GM12878 (cell line): ENCODE measurements at regions not wholly inside any gene's neighbourhood (a gene's known extent, or its start where the extent isn't known, plus 50 kb on each side); places are given as distances from the start of the nearest gene placed in this dataset.

ENCODE experiments used
- BHLHE40 ChIP-seq, 2 experiments: fragments of 450-650 bp in 1 of 2; IDR thresholded peaks; 2 replicates each; pipeline ENCODE4 v1.6.1; 2011 to 2017; ENCODE audit warnings: low read depth in 2 of 2, borderline replicate concordance in 1 of 2, improper control_type of control experiment in 1 of 2, low read length in 1 of 2, mild to moderate bottlenecking in 1 of 2
- CREB1 ChIP-seq: IDR thresholded peaks from 2 replicates; pipeline ENCODE4 v1.6.1; 2012; ENCODE audit warnings: low read depth, mild to moderate bottlenecking, inconsistent platforms
- EZH2 ChIP-seq: IDR thresholded peaks from 2 replicates; pipeline ENCODE4 v1.6.1; 2012; ENCODE audit warnings: low read depth, mild to moderate bottlenecking, control low read depth, inconsistent platforms, low read length, borderline replicate concordance; ENCODE audit not compliant: control insufficient read depth
- KDM1A ChIP-seq: fragments of 200-600 bp; sonication (generic); IDR thresholded peaks from 2 replicates; pipeline ENCODE4 v1.6.1; 2016; ENCODE audit warnings: borderline replicate concordance
- NBN ChIP-seq: fragments of 450-650 bp; IDR thresholded peaks from 2 replicates; pipeline ENCODE4 v1.6.1; 2016
- PML ChIP-seq: IDR thresholded peaks from 2 replicates; pipeline ENCODE4 v1.6.1; 2012; ENCODE audit warnings: low read length, inconsistent platforms
- POLR2A ChIP-seq: IDR thresholded peaks from 2 replicates; pipeline ENCODE4 v1.6.1; 2011; ENCODE audit warnings: low read depth, mild to moderate bottlenecking, low read length
- POLR2AphosphoS5 ChIP-seq: IDR thresholded peaks from 2 replicates; pipeline ENCODE4 v1.6.1; 2011; ENCODE audit warnings: mild to moderate bottlenecking, low read length, inconsistent platforms
- RELA ChIP-seq: fragments of 450-650 bp; IDR thresholded peaks from 2 replicates; pipeline ENCODE4 v1.8.0; 2014; ENCODE audit warnings: borderline replicate concordance; ENCODE audit not compliant: partially characterized antibody
- TARDBP ChIP-seq: IDR thresholded peaks from 2 replicates; pipeline ENCODE4 v1.6.1; 2016; ENCODE audit warnings: borderline replicate concordance
- TF ChIP-seq, protein P1 (sequence below): fragments of 450-650 bp; IDR thresholded peaks from 2 replicates; pipeline ENCODE4 v1.6.1; 2017; ENCODE audit warnings: mild to moderate bottlenecking
- TF ChIP-seq, protein P2 (sequence below): IDR thresholded peaks from 2 replicates; pipeline ENCODE4 v1.6.1; 2012; ENCODE audit warnings: mild to moderate bottlenecking, low read depth, low read length
- TF ChIP-seq, protein P3 (sequence below): fragments of 450-650 bp; IDR thresholded peaks from 2 replicates; pipeline ENCODE4 v1.6.1; 2018; ENCODE audit warnings: borderline replicate concordance, mild to moderate bottlenecking; ENCODE audit not compliant: partially characterized antibody
- TF ChIP-seq, protein P4 (sequence below): IDR thresholded peaks from 2 replicates; pipeline ENCODE4 v1.6.1; 2012; ENCODE audit warnings: low read depth, low read length, improper control_type of control experiment

DNA sequence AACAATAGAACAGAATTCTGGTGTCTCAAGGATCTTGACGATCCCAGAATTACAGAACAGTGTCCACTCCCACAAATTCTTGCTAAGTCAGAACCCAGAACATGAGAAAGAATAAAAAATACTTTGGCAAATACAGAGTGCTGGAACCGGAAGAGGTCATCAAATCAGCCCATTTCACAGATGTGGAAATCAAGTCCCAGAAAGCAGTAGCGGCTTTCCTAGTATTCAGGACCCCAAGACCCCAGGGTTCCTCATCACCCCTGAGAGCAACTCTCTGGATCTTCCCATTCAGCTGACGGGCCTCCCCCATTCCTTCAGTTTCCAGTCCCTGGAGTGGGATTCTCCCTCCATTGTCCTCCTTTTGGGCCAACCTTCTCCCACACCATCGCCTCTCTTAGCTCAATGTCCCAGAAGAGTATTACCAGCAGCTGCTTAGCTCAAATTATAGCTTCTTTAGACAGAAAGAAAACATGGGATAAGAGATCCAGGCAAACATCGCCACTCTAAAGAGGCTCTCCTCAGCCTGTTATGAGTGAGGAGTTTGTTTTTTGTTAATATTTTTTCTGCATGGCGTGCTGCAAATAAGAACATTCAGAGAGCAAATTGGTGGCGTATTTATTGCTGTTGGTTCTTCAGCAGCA, 268.3 kb downstream of the MN1 start:
- TF ChIP-seq NBN (no peak), POLR2A (no peak), POLR2AphosphoS5 (no peak), EZH2 (no peak), BHLHE40 (IDR thresholded peaks at IDR 0.05; ENCODE audit: borderline replicate concordance in 1 of 2, low read depth in 2 of 2, low read length in 1 of 2) (no peak), CREB1 (no peak), KDM1A (no peak), RELA (no peak), TARDBP (no peak), PML (no peak)
- TF ChIP-seq, protein P1, sequence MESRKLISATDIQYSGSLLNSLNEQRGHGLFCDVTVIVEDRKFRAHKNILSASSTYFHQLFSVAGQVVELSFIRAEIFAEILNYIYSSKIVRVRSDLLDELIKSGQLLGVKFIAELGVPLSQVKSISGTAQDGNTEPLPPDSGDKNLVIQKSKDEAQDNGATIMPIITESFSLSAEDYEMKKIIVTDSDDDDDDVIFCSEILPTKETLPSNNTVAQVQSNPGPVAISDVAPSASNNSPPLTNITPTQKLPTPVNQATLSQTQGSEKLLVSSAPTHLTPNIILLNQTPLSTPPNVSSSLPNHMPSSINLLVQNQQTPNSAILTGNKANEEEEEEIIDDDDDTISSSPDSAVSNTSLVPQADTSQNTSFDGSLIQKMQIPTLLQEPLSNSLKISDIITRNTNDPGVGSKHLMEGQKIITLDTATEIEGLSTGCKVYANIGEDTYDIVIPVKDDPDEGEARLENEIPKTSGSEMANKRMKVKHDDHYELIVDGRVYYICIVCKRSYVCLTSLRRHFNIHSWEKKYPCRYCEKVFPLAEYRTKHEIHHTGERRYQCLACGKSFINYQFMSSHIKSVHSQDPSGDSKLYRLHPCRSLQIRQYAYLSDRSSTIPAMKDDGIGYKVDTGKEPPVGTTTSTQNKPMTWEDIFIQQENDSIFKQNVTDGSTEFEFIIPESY, result no peak
- TF ChIP-seq, protein P2, sequence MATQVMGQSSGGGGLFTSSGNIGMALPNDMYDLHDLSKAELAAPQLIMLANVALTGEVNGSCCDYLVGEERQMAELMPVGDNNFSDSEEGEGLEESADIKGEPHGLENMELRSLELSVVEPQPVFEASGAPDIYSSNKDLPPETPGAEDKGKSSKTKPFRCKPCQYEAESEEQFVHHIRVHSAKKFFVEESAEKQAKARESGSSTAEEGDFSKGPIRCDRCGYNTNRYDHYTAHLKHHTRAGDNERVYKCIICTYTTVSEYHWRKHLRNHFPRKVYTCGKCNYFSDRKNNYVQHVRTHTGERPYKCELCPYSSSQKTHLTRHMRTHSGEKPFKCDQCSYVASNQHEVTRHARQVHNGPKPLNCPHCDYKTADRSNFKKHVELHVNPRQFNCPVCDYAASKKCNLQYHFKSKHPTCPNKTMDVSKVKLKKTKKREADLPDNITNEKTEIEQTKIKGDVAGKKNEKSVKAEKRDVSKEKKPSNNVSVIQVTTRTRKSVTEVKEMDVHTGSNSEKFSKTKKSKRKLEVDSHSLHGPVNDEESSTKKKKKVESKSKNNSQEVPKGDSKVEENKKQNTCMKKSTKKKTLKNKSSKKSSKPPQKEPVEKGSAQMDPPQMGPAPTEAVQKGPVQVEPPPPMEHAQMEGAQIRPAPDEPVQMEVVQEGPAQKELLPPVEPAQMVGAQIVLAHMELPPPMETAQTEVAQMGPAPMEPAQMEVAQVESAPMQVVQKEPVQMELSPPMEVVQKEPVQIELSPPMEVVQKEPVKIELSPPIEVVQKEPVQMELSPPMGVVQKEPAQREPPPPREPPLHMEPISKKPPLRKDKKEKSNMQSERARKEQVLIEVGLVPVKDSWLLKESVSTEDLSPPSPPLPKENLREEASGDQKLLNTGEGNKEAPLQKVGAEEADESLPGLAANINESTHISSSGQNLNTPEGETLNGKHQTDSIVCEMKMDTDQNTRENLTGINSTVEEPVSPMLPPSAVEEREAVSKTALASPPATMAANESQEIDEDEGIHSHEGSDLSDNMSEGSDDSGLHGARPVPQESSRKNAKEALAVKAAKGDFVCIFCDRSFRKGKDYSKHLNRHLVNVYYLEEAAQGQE, result no peak
- TF ChIP-seq, protein P3, sequence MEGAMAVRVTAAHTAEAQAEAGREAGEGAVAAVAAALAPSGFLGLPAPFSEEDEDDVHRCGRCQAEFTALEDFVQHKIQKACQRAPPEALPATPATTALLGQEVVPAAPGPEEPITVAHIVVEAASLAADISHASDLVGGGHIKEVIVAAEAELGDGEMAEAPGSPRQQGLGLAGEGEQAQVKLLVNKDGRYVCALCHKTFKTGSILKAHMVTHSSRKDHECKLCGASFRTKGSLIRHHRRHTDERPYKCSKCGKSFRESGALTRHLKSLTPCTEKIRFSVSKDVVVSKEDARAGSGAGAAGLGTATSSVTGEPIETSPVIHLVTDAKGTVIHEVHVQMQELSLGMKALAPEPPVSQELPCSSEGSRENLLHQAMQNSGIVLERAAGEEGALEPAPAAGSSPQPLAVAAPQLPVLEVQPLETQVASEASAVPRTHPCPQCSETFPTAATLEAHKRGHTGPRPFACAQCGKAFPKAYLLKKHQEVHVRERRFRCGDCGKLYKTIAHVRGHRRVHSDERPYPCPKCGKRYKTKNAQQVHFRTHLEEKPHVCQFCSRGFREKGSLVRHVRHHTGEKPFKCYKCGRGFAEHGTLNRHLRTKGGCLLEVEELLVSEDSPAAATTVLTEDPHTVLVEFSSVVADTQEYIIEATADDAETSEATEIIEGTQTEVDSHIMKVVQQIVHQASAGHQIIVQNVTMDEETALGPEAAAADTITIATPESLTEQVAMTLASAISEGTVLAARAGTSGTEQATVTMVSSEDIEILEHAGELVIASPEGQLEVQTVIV, result no peak
- TF ChIP-seq, protein P4, sequence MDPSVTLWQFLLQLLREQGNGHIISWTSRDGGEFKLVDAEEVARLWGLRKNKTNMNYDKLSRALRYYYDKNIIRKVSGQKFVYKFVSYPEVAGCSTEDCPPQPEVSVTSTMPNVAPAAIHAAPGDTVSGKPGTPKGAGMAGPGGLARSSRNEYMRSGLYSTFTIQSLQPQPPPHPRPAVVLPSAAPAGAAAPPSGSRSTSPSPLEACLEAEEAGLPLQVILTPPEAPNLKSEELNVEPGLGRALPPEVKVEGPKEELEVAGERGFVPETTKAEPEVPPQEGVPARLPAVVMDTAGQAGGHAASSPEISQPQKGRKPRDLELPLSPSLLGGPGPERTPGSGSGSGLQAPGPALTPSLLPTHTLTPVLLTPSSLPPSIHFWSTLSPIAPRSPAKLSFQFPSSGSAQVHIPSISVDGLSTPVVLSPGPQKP, result no peak
